HG03103 (cell line): ENCODE measurements at regions not wholly inside any gene's neighbourhood (a gene's known extent, or its start where the extent isn't known, plus 50 kb on each side); places are given as distances from the start of the nearest gene placed in this dataset.

Source experiments
- ATAC-seq: cut with Tn5 transposase; IDR thresholded peaks from one replicate; pipeline ENCODE4 v1.9.1; 2021; ENCODE audit warnings: low read depth; ENCODE audit not compliant: unreplicated experiment

DNA sequence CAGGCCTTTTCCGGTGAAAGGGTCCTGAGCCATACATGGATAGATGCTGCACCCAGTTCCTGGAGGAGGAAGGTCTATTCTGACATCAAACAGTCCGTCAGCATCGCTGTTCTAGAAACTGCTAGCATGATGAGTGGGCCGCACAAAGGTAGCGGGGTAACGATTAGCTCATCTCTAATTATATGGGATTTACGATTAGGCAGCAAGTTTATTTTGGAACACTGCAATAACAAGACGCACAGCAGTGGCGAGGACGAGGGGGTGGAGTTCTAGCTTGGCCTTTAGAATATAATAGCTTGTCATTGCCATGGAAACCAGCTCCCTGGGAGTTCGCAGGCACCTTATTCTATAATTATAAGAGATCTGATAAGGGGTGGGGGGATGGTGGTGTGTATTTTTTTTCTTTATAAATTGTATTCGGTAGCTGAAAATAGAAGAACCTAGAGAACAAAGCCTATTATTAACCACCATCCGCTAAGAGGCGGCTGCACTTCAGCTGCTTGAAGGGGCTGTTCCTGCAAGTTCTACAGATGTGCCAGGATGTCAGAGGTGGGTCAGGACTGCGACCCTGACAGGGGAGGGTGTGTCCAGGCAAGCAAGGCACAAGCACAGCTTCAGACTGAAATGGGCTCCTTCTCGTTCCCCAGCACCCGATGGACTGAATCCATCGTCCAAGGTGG lies 311.0 kb downstream of the AGTPBP1 start:
- no peak for ATAC-seq

GRCh38 chr9:85428230-85428629 lies 313.5 kb downstream of the AGTPBP1 start:
- no peak for ATAC-seq

DNA sequence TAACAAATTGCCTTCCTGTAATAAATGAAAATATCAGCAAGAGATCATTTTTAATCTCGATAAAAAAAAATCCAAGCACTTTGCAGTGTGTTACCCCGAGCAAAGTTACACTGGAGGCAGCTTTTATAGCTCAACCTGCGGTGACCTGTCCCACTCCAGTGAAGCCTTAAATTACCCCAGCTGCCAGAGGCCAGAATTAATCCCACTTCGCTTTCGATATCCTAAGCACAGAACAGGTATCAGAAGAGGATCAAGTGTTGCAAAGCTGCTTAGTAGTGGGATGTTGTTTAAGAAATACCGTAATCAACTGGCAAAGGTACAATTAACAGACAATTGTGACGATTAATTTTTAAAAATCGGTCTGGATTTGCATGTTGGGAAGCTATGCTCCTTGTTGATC lies 314.0 kb downstream of the AGTPBP1 start:
- no peak for ATAC-seq

- ATAC-seq, result peak; percentile 60
Measured at GRCh38 chr9:85425153-85425611, 316.6 kb downstream of the AGTPBP1 start.

DNA sequence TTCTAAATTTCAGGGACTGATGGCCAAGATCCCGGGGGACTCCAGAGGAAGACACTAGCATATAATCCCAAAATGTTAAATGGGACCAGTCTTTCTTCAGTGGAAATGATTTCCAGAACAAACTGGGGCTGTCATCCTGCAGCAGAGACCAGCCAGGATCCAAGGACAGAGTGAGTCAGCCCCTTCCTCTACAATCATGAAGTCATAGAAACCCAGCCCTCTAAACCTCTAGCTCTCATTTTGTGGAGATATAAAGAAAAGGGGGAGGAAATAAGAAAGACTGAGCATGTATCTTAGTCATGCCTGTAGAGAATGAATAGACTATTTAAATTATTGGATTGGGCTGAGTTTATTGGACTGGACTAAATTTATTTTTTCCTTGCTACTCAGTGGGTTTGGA lies 318.3 kb downstream of the AGTPBP1 start:
- ATAC-seq, result no peak

DNA sequence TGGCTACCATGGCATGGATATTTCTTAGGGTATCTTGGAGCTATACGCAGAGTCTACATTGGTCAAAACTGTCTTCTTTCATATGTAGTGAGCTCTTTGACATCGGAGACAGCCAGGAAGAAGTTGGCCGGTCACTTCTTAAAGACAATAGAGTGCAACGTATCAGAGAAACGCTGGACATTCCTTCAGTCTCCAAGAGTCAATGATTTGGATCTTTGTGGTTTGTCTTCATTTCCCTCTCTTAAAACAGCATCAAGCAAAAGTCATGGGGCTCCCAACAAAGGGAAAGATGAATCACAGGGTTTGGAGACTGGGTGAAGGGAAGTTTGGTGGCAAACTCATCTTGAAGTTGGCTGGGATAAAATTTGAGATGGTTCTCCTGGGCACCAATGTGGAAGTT lies 320.1 kb downstream of the AGTPBP1 start:
- ATAC-seq, result no peak

DNA sequence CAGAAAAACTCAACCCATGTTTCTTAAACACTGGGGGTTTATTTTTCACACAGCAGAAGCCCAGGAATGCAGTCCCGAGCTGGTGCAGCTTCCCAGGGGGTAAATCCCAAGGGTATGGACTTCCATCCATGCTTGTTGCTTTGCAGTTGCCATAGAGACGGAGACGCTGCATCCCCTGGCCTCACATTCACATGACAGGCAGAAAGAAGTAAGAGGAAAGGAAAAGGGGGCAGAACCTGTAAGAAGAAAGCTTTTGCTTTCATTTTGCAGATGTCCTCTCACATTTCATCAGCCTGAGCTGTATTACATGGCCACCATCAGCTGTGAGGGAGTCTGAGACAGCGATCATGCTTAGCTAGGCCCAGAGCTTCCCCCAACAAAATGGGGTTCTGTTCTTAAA lies 321.0 kb downstream of the AGTPBP1 start:
- ATAC-seq, result no peak

DNA sequence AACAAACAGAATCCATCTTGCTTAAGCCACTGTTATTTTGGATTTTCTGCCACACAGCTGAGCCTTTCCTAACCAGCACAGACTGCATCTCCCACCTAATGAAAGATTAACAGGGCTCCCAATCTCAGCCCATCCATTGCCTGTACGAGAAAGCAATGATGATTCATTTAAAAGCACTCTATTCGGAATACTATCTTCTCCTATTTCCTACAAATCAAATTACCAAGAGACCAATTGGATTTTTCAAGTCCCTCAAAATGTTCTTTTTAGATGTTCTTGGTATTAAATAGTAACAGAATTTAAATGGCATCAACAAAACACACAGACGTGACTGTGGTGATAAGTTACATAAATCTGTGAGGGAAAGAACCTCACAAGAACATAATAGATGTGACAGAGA lies 324.1 kb downstream of the AGTPBP1 start:
- no peak for ATAC-seq

GRCh38 chr9:85416715-85417114 lies 325.0 kb downstream of the AGTPBP1 start:
- ATAC-seq, result no peak

- ATAC-seq, result no peak
Measured at GRCh38 chr9:85414390-85414789, 327.4 kb downstream of the AGTPBP1 start.

- ATAC-seq, result no peak
Measured at GRCh38 chr9:85408494-85408893, 333.3 kb downstream of the AGTPBP1 start.

- no peak for ATAC-seq
Measured at GRCh38 chr9:85405566-85405950, 336.2 kb downstream of the AGTPBP1 start.

DNA sequence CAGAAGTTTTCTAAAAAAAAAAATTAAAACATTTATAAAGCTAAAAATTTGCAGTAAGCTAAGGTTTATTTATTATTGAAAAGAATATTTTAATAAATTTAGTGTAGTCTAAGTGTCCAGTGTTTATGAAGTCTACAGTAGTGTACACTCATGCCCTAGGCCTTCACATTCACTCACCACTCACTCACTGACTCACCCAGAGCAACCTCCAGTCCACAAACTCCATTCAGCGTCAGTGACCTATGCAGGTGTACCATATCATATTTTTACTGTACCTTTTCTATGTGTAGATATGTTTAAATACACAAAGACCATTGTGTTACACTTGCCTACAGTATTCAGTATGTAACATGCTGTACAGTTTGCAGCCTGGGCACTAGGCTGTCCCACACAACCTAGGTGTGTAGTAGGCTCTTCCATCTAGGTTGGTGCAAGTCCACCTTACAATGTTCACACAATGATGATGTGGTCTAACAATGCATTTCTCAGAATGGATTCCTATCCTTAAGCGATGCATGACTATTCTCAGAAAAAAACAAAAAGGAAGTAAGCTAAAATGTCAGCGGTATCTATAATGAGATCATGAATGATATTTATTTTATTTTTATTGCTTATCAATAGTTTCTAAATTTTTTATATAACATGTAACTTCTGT lies 336.7 kb downstream of the AGTPBP1 start:
- no peak for ATAC-seq

- ATAC-seq, result no peak
Measured at GRCh38 chr9:85402551-85402950, 339.2 kb downstream of the AGTPBP1 start.

DNA sequence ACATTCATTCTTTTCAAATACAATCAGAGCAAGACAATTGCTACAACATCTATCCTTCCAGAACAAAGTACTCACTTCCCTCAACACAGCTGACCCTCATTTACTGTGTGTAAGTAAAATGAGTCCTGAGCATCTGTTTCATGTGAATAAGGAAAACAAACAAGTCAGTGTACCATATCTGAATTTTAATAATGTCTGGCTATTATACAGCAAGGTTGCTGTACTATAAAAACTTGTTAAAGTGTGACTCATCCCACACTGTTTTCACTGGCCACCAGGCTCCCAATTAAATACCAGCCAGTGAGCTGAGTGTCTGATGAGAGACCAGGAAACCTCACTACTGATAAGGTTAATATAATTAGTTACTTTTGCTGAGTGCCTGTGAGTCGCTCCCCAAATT lies 339.8 kb downstream of the AGTPBP1 start:
- ATAC-seq, result no peak

DNA sequence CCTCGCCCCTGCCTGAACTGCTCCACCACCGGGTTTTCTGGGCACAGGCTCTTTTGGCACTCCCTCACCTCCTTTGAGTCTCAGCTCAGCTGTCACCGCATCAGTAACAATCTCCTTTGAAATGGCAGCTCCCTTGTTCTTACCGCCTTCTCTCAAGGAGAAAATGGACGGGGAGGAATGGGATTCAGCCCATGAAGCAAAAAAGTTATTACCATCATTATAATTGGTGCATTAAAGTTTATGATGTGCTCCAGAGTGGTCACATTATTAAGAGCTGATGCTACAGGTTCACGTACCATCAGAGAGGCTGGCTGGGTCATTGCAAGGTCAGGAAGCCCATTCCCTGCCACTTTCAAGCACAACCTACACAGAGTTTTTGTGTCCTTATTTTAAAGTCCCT lies 344.7 kb downstream of the AGTPBP1 start:
- ATAC-seq, result no peak

- ATAC-seq, result no peak
Measured at GRCh38 chr9:85392260-85392659, 349.5 kb downstream of the AGTPBP1 start.

- no peak for ATAC-seq
Measured at GRCh38 chr9:85377731-85378289, 363.9 kb downstream of the AGTPBP1 start.

DNA sequence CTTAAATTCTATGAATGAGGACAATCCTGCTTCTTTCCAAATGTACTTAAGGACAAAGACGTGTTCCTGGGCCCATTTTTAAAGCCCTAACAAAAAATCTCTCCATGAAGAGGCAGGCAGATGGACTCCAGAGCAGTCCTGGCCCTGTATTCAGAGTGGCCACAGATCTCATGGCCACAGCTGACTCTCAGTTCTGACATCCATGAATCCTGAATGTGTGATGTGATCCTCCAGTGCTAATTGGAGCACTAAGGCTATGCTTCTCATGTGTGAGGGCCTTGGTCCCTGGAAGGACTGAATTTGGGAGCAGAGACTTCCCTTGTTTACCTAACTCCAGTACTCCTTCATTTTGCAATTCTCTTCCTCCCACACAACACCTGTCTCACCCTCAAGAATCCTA lies 373.0 kb downstream of the AGTPBP1 start:
- no peak for ATAC-seq

- no peak for ATAC-seq
Measured at GRCh38 chr9:85359161-85359560, 382.6 kb downstream of the AGTPBP1 start.

DNA sequence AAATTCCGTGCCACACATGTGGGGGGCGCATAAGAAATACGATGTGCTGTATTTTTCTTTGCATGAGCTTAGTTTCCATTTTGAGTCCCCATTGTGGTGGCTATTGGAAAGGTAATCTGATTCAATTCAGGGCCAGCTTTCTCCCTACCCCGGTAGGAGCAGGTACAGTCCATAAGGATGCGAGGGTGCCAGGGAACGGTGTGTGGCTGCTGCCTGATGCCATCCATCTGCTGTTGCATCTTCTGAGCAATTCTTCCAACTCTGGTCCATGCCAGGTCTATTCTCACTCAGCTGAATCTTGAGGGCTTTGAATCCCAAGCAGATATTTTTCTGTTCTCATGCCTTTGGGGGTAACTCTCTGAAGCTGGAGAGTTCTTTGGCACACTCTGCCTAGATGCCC lies 392.7 kb downstream of the AGTPBP1 start:
- ATAC-seq, result no peak

GRCh38 chr9:85347541-85347940 lies 394.2 kb downstream of the AGTPBP1 start:
- no peak for ATAC-seq
